K562 (cell line): ENCODE measurements at regions not wholly inside any gene's neighbourhood (a gene's known extent, or its start where the extent isn't known, plus 50 kb on each side); places are given as distances from the start of the nearest gene placed in this dataset.

Source experiments
- ATAC-seq: fragments of 200-7000 bp; cut with Tn5 transposase; 3 replicates; pipeline ENCODE4 v1.9.1; 2020; ENCODE audit warnings: moderate library complexity
- BruUV-seq: library from RNA; stranded (reverse); fragments of 400-500 nt; replicated peaks from 2 replicates; lab custom pipeline; 2021; lab: Mats Ljungman, UMichigan
- CTCF ChIA-PET: fragments of 300-600 bp; formaldehyde crosslinking; extraction: SDS; loops from one replicate; lab custom pipeline; 2021; ENCODE audit warnings: low intra/inter-chr PET ratio; lab: Yijun Ruan, JAX
- POLR2A ChIA-PET: fragments of 300-600, 350-650 bp; sonication (Branson Sonifier 250); formaldehyde crosslinking; extraction: SDS; loops from one replicate; lab custom pipeline; 2021; ENCODE audit warnings: antibody characterized with exemption, inconsistent platforms; lab: Yijun Ruan, JAX
- DNase-seq, 4 experiments: peaks; one replicate each; pipeline versions ENCODE4 v3.0.0 to v3.0.0-alpha.2; 2011 to 2018; ENCODE audit warnings: low spot score in 3 of 4, mixed read lengths in 3 of 4; ENCODE audit errors: extremely low read depth in 1 of 4
- FAIRE-seq: peaks from 2 replicates; lab custom pipeline; 2011; peaks lifted over from hg19 to GRCh38; lab: Jason Lieb, UNC
- H2AFZ ChIP-seq: 2 replicates; pipeline ENCODE4 v1.6.0; 2011; ENCODE audit warnings: low read depth, low read length, control low read depth, inconsistent platforms
- H3K27ac ChIP-seq: fragments of 200-600 bp; 3 replicates; pipeline ENCODE4 v1.8.0; 2011; ENCODE audit warnings: low read depth, mild to moderate bottlenecking, control low read depth, inconsistent platforms, low read length, moderate library complexity, mixed read lengths; ENCODE audit errors: extremely low read depth
- H3K27me3 ChIP-seq, 2 experiments: fragments of 300-600 bp in 1 of 2; 2 replicates in 1 of 2; 3 replicates in 1 of 2; pipeline versions ENCODE4 v1.6.0 to v1.8.0; 2011; ENCODE audit warnings: inconsistent platforms in 2 of 2, low read length in 2 of 2, mild to moderate bottlenecking in 1 of 2, mixed read lengths in 1 of 2, moderate library complexity in 1 of 2; ENCODE audit not compliant: control insufficient read depth in 2 of 2, insufficient read depth in 2 of 2
- H3K36me3 ChIP-seq: fragments of 300-600 bp; 3 replicates; pipeline ENCODE4 v1.8.0; 2011; ENCODE audit warnings: mild to moderate bottlenecking, low read length, inconsistent platforms; ENCODE audit not compliant: control insufficient read depth, insufficient read depth
- H3K4me1 ChIP-seq, 2 experiments: fragments of 200-600 bp in 1 of 2; replicated peaks in 1 of 2; 2 replicates in 1 of 2; 3 replicates in 1 of 2; pipeline versions ENCODE4 v1.5.1 to v1.8.0; 2011; ENCODE audit warnings: inconsistent platforms in 2 of 2, low read length in 2 of 2, mild to moderate bottlenecking in 1 of 2, mixed read lengths in 1 of 2, moderate library complexity in 1 of 2; ENCODE audit not compliant: control insufficient read depth in 2 of 2, insufficient read depth in 2 of 2
- H3K4me2 ChIP-seq: 2 replicates; pipeline ENCODE4 v1.6.1; 2011; ENCODE audit warnings: low read length, control low read depth, inconsistent platforms, mixed read lengths; ENCODE audit not compliant: insufficient read depth
- H3K4me3 ChIP-seq: fragments of 200-600 bp; sonication (generic), shearing (Covaris generic); 2 replicates; pipeline ENCODE4 v1.5.1; 2016; ENCODE audit warnings: control low read depth, inconsistent platforms
- H3K79me2 ChIP-seq: fragments of 200-600 bp; 3 replicates; pipeline ENCODE4 v1.8.0; 2011; ENCODE audit warnings: low read length, inconsistent platforms; ENCODE audit not compliant: control insufficient read depth, insufficient read depth
- H3K9ac ChIP-seq, 2 experiments: 2 replicates each; pipeline versions ENCODE4 v1.6.0 to v1.6.1; 2011; ENCODE audit warnings: low read depth in 2 of 2, low read length in 2 of 2, control low read depth in 1 of 2, inconsistent platforms in 1 of 2, mild to moderate bottlenecking in 1 of 2, mixed read lengths in 1 of 2; ENCODE audit not compliant: insufficient read depth in 1 of 2
- H3K9me1 ChIP-seq: one replicate; pipeline ENCODE4 v1.6.0; 2011; ENCODE audit warnings: inconsistent platforms, mild to moderate bottlenecking, low read length, moderate library complexity; ENCODE audit not compliant: control insufficient read depth, insufficient read depth
- H3K9me3 ChIP-seq: replicated peaks from 2 replicates; pipeline ENCODE4 v1.5.1; 2011; ENCODE audit warnings: low read depth, low read length, inconsistent platforms; ENCODE audit not compliant: control insufficient read depth, insufficient read depth
- H4K20me1 ChIP-seq: replicated peaks from 2 replicates; pipeline ENCODE4 v1.6.1; 2011; ENCODE audit warnings: low read length, inconsistent platforms, mixed read lengths; ENCODE audit not compliant: control insufficient read depth, insufficient read depth
- CC2D1A ChIP-seq: fragments of 450-650 bp; IDR thresholded peaks from 2 replicates; pipeline ENCODE4 v1.6.1; 2017; ENCODE audit warnings: mild to moderate bottlenecking
- ETV6 ChIP-seq, 3 experiments: fragments of 150-350 bp in 1 of 3; sonication (generic) in 1 of 3; formaldehyde crosslinking in 1 of 3; IDR thresholded peaks; 2 replicates each; pipeline versions ENCODE4 v1.6.1 to v1.8.0; 2014 to 2022; ENCODE audit warnings: borderline replicate concordance in 2 of 3, low read depth in 2 of 3, antibody characterized with exemption in 1 of 3, low read length in 1 of 3, mild to moderate bottlenecking in 1 of 3, missing genetic modification reagents in 1 of 3
- SRSF7 ChIP-seq: fragments of 200-400 bp; formaldehyde crosslinking; optimal IDR thresholded peaks from 2 replicates; pipeline ENCODE3; 2017; ENCODE audit warnings: mild to moderate bottlenecking, low read depth, low read length
- XRCC5 ChIP-seq: fragments of 200-400 bp; formaldehyde crosslinking; IDR thresholded peaks from 2 replicates; pipeline ENCODE4 v1.6.1; 2017; ENCODE audit warnings: low read depth, mild to moderate bottlenecking, low read length
- ZNF232 ChIP-seq: sonication (generic); formaldehyde crosslinking; IDR thresholded peaks from 2 replicates; pipeline ENCODE4 v1.8.0; 2022; ENCODE audit warnings: mild to moderate bottlenecking, missing genetic modification reagents
- WGBS: fragments of 100-300 bp; shearing (Covaris generic); methylation state at CpG from one replicate; pipeline ENCODE4 v1.1.6; 2016; ENCODE audit warnings: low coverage, mixed read lengths; ENCODE audit not compliant: insufficient coverage; ENCODE audit errors: missing lambda C conversion rate; 5-methylcytosine and 5-hydroxymethylcytosine counted together
- in situ Hi-C: fragments of 300-500 bp; cut with MboI; formaldehyde crosslinking; loops from 4 replicates; pipeline ENCODE4 v1.15.0; 2018; ENCODE audit warnings: inconsistent platforms, mixed read lengths
- intact Hi-C: fragments of 100-400 bp; cut with micrococcal nuclease; formaldehyde crosslinking; loops from 2 replicates; pipeline ENCODE4 v1.14.2; 2022
- TF ChIP-seq, protein P1 (sequence below): sonication (generic); formaldehyde crosslinking; IDR thresholded peaks from 2 replicates; pipeline ENCODE4 v1.9.0; 2022; ENCODE audit warnings: mild to moderate bottlenecking, missing genetic modification reagents
- TF ChIP-seq, protein P2 (sequence below), 2 experiments: fragments of 150-350 bp in 1 of 2; IDR thresholded peaks; 2 replicates each; pipeline ENCODE4 v1.6.1; 2012 to 2016; ENCODE audit warnings: low read depth in 2 of 2, low read length in 2 of 2, mild to moderate bottlenecking in 1 of 2, moderate library complexity in 1 of 2
- TF ChIP-seq, protein P3 (sequence below): fragments of 250-450 bp; sonication (Bioruptor Pico); IDR thresholded peaks from 2 replicates; pipeline ENCODE4 v1.5.0; 2022; ENCODE audit warnings: mild to moderate bottlenecking
- TF ChIP-seq, protein P4 (sequence below): sonication (generic); formaldehyde crosslinking; IDR thresholded peaks from 2 replicates; pipeline ENCODE4 v1.8.0; 2022; ENCODE audit warnings: mild to moderate bottlenecking, missing genetic modification reagents
- TF ChIP-seq, protein P5 (sequence below), 2 experiments: IDR thresholded peaks; 2 replicates each; pipeline ENCODE4 v1.6.1; 2011; ENCODE audit warnings: borderline replicate concordance in 1 of 2, control low read depth in 1 of 2, low read depth in 1 of 2, low read length in 1 of 2, mild to moderate bottlenecking in 1 of 2, mixed read lengths in 1 of 2, moderate library complexity in 1 of 2; ENCODE audit not compliant: insufficient read depth in 1 of 2, insufficient read length in 1 of 2, poor library complexity in 1 of 2, severe bottlenecking in 1 of 2; ENCODE audit errors: extremely low read depth in 1 of 2

DNA sequence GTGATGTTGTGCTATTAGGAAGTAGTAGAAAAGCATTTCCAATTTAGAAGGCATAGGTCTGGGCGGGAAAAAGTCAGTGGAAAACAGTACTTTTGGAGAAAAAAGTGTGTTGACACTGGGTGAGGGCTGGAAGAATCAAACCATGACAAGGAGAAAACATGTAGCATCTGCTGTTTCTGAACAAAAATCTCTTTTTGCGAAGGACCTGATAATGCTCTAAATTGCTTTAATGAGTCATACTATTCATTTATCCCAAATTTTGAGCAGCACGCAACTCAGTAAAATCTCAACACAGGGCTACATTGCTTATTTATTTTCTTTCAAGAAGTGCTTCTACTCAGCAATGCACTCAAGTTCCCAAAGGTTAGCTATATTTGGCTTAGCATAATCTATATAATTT lies 292.7 kb downstream of the DIPK2A start:
- 0% methylated on average over 3 of the region's 3 CpGs for WGBS
- H3K27ac ChIP-seq: no peak overlapping the region
- no peak overlapping the region for H3K9ac ChIP-seq
- no peak for FAIRE-seq
- no peak for DNase-seq
- no peak for ATAC-seq
- H3K4me1 ChIP-seq: no peaks in the 10 kb centered on the region
- CTCF ChIA-PET: no interaction called here
- intact Hi-C loops (no loop called here), in situ Hi-C loops (no loop called here)
- TF ChIP-seq ZNF232 (CRISPR knock-in tag) (no peak), ETV6 (IDR thresholded peaks at IDR 0.05; ENCODE audit: borderline replicate concordance in 1 of 2, low read depth in 2 of 2, low read length in 1 of 2) (no peak), ETV6 (CRISPR knock-in tag; IDR thresholded peaks at IDR 0.05; ENCODE audit: borderline replicate concordance) (no peak), CC2D1A (no peak), SRSF7 (no peak), XRCC5 (no peak)
- TF ChIP-seq, protein P1, sequence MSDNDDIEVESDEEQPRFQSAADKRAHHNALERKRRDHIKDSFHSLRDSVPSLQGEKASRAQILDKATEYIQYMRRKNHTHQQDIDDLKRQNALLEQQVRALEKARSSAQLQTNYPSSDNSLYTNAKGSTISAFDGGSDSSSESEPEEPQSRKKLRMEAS (CRISPR knock-in tag): no peak
- TF ChIP-seq, protein P2, sequence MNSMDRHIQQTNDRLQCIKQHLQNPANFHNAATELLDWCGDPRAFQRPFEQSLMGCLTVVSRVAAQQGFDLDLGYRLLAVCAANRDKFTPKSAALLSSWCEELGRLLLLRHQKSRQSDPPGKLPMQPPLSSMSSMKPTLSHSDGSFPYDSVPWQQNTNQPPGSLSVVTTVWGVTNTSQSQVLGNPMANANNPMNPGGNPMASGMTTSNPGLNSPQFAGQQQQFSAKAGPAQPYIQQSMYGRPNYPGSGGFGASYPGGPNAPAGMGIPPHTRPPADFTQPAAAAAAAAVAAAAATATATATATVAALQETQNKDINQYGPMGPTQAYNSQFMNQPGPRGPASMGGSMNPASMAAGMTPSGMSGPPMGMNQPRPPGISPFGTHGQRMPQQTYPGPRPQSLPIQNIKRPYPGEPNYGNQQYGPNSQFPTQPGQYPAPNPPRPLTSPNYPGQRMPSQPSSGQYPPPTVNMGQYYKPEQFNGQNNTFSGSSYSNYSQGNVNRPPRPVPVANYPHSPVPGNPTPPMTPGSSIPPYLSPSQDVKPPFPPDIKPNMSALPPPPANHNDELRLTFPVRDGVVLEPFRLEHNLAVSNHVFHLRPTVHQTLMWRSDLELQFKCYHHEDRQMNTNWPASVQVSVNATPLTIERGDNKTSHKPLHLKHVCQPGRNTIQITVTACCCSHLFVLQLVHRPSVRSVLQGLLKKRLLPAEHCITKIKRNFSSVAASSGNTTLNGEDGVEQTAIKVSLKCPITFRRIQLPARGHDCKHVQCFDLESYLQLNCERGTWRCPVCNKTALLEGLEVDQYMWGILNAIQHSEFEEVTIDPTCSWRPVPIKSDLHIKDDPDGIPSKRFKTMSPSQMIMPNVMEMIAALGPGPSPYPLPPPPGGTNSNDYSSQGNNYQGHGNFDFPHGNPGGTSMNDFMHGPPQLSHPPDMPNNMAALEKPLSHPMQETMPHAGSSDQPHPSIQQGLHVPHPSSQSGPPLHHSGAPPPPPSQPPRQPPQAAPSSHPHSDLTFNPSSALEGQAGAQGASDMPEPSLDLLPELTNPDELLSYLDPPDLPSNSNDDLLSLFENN (IDR thresholded peaks at IDR 0.05; ENCODE audit: low read depth in 2 of 2, low read length in 2 of 2): no peak
- TF ChIP-seq, protein P3, sequence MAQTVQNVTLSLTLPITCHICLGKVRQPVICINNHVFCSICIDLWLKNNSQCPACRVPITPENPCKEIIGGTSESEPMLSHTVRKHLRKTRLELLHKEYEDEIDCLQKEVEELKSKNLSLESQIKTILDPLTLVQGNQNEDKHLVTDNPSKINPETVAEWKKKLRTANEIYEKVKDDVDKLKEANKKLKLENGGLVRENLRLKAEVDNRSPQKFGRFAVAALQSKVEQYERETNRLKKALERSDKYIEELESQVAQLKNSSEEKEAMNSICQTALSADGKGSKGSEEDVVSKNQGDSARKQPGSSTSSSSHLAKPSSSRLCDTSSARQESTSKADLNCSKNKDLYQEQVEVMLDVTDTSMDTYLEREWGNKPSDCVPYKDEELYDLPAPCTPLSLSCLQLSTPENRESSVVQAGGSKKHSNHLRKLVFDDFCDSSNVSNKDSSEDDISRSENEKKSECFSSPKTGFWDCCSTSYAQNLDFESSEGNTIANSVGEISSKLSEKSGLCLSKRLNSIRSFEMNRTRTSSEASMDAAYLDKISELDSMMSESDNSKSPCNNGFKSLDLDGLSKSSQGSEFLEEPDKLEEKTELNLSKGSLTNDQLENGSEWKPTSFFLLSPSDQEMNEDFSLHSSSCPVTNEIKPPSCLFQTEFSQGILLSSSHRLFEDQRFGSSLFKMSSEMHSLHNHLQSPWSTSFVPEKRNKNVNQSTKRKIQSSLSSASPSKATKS (CRISPR knock-in tag): no peak
- TF ChIP-seq, protein P4, sequence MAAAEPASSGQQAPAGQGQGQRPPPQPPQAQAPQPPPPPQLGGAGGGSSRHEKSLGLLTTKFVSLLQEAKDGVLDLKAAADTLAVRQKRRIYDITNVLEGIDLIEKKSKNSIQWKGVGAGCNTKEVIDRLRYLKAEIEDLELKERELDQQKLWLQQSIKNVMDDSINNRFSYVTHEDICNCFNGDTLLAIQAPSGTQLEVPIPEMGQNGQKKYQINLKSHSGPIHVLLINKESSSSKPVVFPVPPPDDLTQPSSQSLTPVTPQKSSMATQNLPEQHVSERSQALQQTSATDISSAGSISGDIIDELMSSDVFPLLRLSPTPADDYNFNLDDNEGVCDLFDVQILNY (CRISPR knock-in tag): no peak
- TF ChIP-seq, protein P5, sequence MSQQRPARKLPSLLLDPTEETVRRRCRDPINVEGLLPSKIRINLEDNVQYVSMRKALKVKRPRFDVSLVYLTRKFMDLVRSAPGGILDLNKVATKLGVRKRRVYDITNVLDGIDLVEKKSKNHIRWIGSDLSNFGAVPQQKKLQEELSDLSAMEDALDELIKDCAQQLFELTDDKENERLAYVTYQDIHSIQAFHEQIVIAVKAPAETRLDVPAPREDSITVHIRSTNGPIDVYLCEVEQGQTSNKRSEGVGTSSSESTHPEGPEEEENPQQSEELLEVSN (IDR thresholded peaks at IDR 0.05; ENCODE audit: borderline replicate concordance in 1 of 2, extremely low read depth in 1 of 2, insufficient read depth in 1 of 2, insufficient read length in 1 of 2, low read depth in 1 of 2, low read length in 1 of 2, poor library complexity in 1 of 2, severe bottlenecking in 1 of 2): no peak
- no peaks in the 10 kb centered on the region for H3K36me3 ChIP-seq
- no peaks in the 10 kb centered on the region for H3K9me1 ChIP-seq
- no peaks in the 10 kb centered on the region for H4K20me1 ChIP-seq
- no peaks in the 10 kb centered on the region for H3K9me3 ChIP-seq
- H3K4me3 ChIP-seq: no peak overlapping the region
- H3K4me2 ChIP-seq: no peak overlapping the region
- no peaks in the 10 kb centered on the region for H3K27me3 ChIP-seq
- POLR2A ChIA-PET: no interaction called here
- BruUV-seq: no TSS peak
- H2AFZ ChIP-seq: no peak overlapping the region
- H3K79me2 ChIP-seq: no peaks in the 10 kb centered on the region
